GM19438 (cell line): ENCODE measurements at regions not wholly inside any gene's neighbourhood (a gene's known extent, or its start where the extent isn't known, plus 50 kb on each side); places are given as distances from the start of the nearest gene placed in this dataset.
"Not testable (repeated sequence)": the region's sequence is repeated elsewhere in the genome, so short reads cannot be mapped to it uniquely, and the experiment has no call there.

ENCODE experiments used
- ATAC-seq: cut with Tn5 transposase; IDR thresholded peaks from one replicate; pipeline ENCODE4 v1.9.1; 2021; ENCODE audit warnings: low read depth; ENCODE audit not compliant: unreplicated experiment

DNA sequence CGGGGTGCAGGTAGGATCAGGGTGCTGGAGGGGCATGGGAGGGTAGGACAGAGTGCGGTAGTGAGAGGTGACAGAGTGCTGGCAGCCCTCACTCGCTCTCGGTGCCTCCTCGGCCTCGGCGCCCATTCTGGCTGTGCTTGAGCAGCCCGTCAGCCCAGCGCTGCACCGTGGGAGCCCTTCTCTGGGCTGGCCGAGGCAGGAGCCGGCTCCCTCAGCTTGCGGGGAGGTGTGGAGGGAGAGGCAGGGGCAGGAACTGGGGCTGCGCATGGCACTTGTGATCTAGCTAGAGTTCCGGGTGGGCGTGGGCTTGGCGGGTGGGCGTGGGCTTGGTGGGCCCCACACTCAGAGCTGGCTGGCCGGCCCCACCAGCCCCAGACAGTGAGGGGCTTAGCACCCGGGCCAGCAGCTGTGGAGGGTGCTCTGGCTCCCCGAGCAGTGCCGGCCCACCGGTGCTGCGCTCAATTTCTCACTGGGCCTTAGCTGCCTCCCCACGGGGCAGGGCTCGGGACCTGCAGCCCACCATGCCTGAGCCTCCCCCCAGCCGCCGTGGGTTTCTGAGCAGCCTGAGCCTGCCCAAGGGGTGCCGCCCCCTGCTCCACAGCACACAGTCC lies 112.8 kb upstream of the DUSP22 start:
- ATAC-seq, result no peak

- ATAC-seq, result not testable (repeated sequence)
These were observed 112.1 kb upstream of the DUSP22 start for GRCh38 chr6:180091-180694.

- ATAC-seq, result no peak
These were observed 111.1 kb upstream of the DUSP22 start for GRCh38 chr6:181049-181654.

DNA sequence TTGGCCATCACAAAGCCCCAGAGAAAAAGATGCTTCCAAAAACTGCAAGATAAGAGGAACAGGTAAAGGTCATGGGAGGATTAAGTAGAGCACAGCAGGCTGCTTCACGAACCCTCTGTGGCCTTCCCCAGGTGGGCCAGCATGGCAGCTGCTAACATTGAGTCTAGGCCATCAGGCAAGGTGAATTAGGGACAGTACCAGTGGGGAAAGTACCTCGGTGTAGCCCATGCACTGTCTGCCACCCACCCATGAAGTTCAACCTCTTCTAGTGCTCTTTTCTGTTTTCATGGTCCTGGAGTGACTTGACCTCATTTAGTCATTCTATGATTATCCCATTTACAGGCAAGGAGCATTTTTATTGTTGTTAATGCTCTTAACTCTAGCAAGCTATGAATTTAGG lies 108.6 kb upstream of the DUSP22 start:
- no peak for ATAC-seq

GRCh38 chr6:184161-184700 lies 108.1 kb upstream of the DUSP22 start:
- no peak for ATAC-seq

DNA sequence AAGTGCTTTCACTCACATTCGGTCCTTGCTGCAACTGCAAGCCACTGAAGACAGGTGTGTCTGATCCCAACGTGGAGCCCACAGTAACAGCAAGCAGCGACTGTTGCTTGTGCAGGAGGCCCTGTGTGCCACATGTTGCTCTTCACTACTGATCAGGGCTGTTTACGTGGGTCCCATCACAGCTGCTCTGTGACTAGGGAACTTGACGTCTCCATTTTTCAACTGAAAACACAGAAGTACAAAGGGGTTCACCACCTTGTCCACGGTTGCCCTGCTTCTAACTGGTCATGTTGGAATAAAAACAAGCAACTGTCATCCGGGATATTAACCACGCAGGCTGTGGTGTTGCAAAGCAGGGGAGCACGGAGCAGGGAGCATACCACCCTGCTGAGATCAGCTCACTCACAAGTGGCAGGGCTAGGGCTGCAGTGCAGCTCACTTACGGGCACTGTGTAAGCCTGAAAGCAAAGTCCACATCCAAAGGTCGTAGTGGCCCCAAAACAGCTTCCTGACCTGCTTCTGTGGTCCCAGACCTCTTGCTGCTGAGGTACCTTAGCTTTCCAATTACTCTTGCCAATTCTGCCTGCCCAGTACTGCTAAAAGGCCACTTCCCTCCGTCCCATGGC lies 105.8 kb upstream of the DUSP22 start:
- no peak for ATAC-seq

GRCh38 chr6:187210-187861 lies 105.0 kb upstream of the DUSP22 start:
- no peak for ATAC-seq

GRCh38 chr6:188821-189655 lies 103.2 kb upstream of the DUSP22 start:
- ATAC-seq, result peak; percentile 76

DNA sequence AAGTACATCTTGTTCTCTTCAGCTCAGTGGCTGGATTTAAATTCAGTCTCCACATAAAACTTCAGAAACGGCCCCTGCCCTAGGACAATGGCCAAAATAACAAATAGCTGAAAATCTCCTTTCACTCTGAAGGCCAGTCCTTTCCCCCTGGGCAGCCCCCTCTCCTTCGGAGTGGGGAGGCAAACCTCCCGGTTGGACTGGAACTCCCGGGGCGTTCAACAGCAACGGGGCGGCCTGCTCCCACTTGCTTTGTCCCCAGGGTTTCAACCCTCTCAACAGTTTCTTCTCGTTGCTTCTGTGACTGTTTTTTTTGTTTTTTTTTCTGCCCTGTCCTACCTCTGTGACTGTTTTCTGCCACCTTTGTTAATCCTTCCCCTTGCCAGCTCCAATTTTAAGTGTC lies 102.6 kb upstream of the DUSP22 start:
- ATAC-seq, result peak; percentile 9

DNA sequence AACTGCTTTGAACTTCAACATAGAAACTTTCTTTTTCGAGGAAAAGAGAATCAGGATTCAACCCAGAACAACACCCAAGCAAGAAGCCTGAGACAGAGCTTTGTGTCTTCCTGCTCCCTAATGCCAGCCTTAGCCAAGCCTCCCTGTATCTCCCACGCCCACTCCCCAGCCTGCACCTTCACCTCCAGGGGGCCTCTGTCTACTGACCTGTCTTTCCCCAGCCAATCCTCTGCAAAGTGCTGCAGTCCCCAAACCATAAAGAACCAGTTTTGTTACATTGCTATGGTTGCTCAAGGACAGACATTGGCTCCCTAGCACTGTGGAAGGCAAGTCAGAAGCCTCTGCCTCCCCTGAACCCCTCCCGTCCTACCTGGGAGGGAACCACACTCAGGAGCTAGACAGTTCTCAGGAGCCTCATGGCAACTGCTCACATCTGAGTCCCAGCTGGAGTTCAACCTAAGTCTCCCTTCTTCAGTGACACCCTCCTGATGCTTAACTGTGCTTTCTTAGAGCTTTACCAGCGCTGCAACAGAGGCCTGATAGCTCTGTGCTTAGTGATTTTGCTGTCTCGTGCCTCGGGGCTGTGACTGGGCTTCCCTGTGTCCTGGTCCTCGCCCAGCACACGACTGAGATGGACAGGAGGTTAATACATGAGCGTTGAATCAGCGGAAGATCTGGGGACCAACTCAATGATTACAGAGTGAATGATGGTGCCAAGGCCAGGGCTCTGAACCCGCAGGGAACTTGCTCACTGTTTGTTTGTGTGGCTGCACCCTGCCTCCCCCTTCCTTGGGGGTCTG lies 101.5 kb upstream of the DUSP22 start:
- no peak for ATAC-seq

DNA sequence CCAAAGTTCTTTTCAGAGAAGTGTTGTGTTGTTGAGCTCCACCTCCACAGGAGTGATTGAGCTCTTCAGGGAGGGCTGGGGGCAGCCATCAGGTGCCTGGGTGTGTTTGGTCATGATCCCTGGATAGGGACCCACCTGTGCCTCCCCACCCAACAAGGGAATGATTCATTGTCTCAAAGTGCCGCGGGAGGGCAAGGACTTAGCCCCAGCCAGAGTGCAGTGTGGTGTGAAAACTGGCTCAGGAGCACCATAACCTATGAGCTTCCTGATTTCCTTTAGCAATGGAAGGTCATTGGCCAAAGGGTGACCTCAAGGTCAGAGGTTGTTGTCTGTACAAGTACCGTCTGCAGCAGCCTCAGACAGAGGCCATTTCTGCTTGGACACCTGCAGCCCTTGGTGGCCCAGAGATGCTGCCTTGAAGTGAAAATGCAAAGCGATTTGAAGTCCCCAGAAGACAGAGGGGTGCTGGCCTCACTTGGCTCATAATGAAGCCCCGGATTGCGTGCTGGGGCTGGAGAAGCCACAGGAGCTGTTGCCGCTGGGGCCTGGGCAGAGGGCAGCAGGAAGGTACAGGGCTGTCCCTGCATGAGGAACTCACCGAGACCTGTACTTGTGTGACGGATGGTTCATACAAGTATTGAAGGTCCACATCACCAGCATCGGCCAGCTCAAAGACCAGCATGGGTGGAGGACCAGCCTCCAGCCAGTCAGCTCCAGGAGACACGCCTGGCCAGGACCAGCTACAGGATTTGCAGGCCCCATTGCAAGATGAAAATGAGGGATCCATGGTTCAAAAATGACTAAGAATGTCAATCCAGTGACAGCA lies 100.6 kb upstream of the DUSP22 start:
- no peak for ATAC-seq

DNA sequence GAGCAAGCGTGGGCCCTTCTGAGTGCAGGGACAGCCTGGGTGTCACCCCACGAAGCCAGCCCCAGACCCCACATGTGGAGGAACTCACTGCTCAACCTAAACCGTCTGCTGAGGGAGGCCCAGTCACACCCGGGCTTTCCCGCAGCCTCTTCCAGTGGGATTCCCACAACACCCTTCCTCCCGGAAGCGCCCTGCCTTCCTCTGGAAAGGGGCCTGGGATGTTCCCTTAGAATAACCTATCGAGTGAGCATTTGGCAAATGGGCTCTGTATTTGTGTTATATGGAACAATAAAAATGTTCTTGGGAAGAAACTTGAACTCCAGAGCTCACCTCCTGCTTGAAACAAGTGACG lies 100.0 kb upstream of the DUSP22 start:
- ATAC-seq, result no peak

DNA sequence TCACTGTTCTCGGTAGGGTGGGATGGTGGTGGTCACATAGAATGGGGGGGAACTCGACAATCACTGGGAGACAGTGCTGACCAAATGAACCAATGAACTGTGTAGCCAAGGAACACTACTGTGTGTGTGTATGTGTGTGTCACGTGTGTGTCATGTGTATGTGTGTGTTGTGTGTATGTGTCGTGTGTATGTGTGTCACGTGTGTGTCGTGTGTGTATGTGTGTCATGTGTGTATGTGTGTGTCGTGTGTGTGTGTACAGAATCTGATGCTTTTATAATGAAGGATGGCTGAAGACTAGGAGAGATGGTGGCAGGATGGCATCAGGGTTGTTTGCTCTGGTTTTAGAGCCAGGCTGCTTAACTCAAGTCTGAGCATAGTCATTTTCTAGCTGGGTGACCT lies 99.1 kb upstream of the DUSP22 start:
- no peak for ATAC-seq

DNA sequence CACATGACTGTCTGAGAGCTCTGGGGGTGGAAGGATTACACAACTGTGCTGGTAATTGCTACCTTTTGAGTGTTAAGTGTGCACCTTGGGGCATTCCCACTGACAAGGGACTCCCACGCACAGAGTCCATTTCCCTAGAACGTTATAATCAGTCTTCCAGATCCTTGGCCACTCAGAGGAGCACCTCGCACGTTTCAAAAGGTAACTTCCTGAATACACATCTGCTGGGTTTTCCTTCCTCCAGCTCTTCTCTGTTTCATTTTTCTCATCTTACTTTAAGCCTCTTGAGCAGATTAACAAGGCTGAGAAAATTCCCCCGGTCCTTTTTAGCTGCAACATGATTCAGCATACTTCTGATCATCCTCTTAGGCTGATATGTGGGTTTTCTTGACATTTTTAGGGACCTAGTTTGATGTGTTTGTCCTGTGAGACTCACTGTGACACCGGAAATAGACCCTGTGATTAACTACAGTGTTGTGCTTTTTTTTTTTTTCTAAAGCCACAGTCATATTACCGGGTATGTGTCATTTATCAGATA lies 98.4 kb upstream of the DUSP22 start:
- no peak for ATAC-seq

DNA sequence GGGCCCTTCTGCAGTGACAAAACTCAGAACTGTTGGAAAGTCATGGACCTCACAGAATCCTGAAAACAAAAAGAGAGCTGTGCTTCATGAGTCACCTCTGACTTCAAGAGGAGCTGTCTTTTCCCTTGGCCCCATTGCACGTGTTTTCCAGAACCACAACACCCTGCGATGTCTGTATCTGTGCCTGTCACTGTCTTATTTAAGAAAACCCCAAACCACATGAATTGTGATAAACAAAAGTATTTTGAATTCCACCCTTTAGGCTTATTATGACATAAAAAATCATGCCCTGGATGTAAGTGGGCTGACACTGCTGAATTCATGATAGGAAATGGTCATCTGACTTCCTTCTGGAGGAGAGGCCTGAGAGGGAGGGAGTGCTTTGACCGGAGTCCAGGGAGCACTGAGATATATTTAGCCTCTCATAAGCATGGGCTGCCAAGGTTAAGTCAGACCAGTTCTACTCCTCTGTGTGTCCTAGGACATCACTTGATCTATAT lies 96.4 kb upstream of the DUSP22 start:
- no peak for ATAC-seq

DNA sequence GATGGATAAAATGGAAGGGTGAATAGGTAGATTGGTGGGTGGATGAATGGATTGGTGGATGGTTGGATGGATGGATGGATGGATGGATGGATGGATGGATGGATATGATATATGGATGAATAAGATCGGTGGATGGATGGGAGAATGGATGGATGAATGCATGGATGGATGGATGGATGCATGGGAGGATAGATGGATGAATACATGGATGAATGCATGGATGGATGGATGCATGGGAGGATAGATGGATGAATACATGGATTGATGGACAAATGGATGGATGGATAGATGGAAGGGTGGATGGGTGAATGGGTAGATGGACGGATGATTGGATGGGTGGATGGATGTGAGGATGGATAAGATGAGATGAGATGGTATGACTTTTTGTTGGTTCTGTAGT lies 95.7 kb upstream of the DUSP22 start:
- no peak for ATAC-seq

DNA sequence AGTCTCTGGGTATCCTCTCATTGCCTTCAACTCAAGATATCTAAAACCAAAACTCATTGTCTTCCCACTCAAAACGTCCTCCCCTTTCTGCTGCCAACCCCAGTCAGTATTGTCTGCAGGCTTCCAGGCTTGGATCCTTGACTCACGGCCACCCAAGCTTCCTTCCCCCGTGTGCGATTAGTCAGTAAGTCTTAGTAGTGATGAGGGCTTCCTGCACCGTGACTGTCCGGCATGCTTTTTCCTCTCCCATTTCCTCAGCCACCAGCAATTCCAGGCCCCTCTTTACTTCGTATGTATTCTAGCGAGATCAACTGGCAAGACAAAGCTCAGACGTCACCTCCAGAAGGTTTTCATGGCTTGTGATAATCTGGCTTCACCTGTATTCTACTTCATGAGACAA lies 88.6 kb upstream of the DUSP22 start:
- ATAC-seq, result no peak

GRCh38 chr6:206264-206663 lies 86.0 kb upstream of the DUSP22 start:
- no peak for ATAC-seq
